ENCODE measurements at regions not wholly inside any gene's neighbourhood (a gene's known extent, or its start where the extent isn't known, plus 50 kb on each side); places are given as distances from the start of the nearest gene placed in this dataset.

- H3K36me3 Mint-ChIP-seq (ENCODE audit: insufficient read depth), result no peaks in the 10 kb centered on the region
- no peaks in the 10 kb centered on the region for H3K9me3 Mint-ChIP-seq
- DNase-seq (no peak), ATAC-seq (no peak)
- H3K4me1 Mint-ChIP-seq (ENCODE audit: low read depth), result no peaks in the 10 kb centered on the region
- no peak overlapping the region for H3K4me3 Mint-ChIP-seq
- peaks cover 30% of the 10 kb centered on the region for H3K27me3 Mint-ChIP-seq (ENCODE audit: low read depth)
These were observed 62.0 kb upstream of the MARCHF10 start for GRCh38 chr17:62870030-62870541.

GRCh38 chr17:62868723-62869122 is 60.6 kb upstream of the MARCHF10 start:
- Mint-ChIP-seq H3K36me3 (ENCODE audit: insufficient read depth) (no peaks in the 10 kb centered on the region), H3K4me3 (no peak overlapping the region), H3K27me3 (ENCODE audit: low read depth) (peaks cover 25% of the 10 kb centered on the region), H3K4me1 (ENCODE audit: low read depth) (no peaks in the 10 kb centered on the region), H3K9me3 (no peaks in the 10 kb centered on the region)
- ATAC-seq (no peak), DNase-seq (no peak)

GRCh38 chr17:62868008-62868407 is 59.9 kb upstream of the MARCHF10 start:
- DNase-seq, result no peak
- no peaks in the 10 kb centered on the region for H3K36me3 Mint-ChIP-seq (ENCODE audit: insufficient read depth)
- no peak for ATAC-seq
- H3K27me3 Mint-ChIP-seq (ENCODE audit: low read depth), result peaks cover 26% of the 10 kb centered on the region
- no peaks in the 10 kb centered on the region for H3K9me3 Mint-ChIP-seq
- H3K4me1 Mint-ChIP-seq (ENCODE audit: low read depth), result no peaks in the 10 kb centered on the region
- no peak overlapping the region for H3K4me3 Mint-ChIP-seq

- ATAC-seq (no peak), DNase-seq (no peak)
- H3K9me3 Mint-ChIP-seq, result no peaks in the 10 kb centered on the region
- peaks cover 26% of the 10 kb centered on the region for H3K27me3 Mint-ChIP-seq (ENCODE audit: low read depth)
- no peak overlapping the region for H3K4me3 Mint-ChIP-seq
- H3K4me1 Mint-ChIP-seq (ENCODE audit: low read depth), result no peaks in the 10 kb centered on the region
- no peaks in the 10 kb centered on the region for H3K36me3 Mint-ChIP-seq (ENCODE audit: insufficient read depth)
These were observed 59.2 kb upstream of the MARCHF10 start for GRCh38 chr17:62867303-62867702.

- Mint-ChIP-seq H3K27me3 (ENCODE audit: low read depth) (peaks cover 30% of the 10 kb centered on the region), H3K4me1 (ENCODE audit: low read depth) (no peaks in the 10 kb centered on the region), H3K4me3 (no peak overlapping the region), H3K9me3 (no peaks in the 10 kb centered on the region), H3K36me3 (ENCODE audit: insufficient read depth) (no peaks in the 10 kb centered on the region)
- no peak for ATAC-seq
- no peak for DNase-seq
These were observed 58.4 kb upstream of the MARCHF10 start for GRCh38 chr17:62866471-62866870.

- H3K9me3 Mint-ChIP-seq, result no peaks in the 10 kb centered on the region
- peaks cover 38% of the 10 kb centered on the region for H3K27me3 Mint-ChIP-seq (ENCODE audit: low read depth)
- no peaks in the 10 kb centered on the region for H3K36me3 Mint-ChIP-seq (ENCODE audit: insufficient read depth)
- H3K4me3 Mint-ChIP-seq, result no peak overlapping the region
- DNase-seq (no peak), ATAC-seq (no peak)
- H3K4me1 Mint-ChIP-seq (ENCODE audit: low read depth), result no peaks in the 10 kb centered on the region
These were observed 57.5 kb upstream of the MARCHF10 start for GRCh38 chr17:62865586-62865985.

GRCh38 chr17:62862251-62862650 is 54.1 kb upstream of the MARCHF10 start:
- Mint-ChIP-seq H3K4me3 (no peak overlapping the region), H3K4me1 (ENCODE audit: low read depth) (no peaks in the 10 kb centered on the region)
- no peak for ATAC-seq

GRCh38 chr17:62860962-62861873 is 53.1 kb upstream of the MARCHF10 start:
- Mint-ChIP-seq H3K36me3 (ENCODE audit: insufficient read depth) (no peaks in the 10 kb centered on the region), H3K9me3 (no peaks in the 10 kb centered on the region), H3K4me3 (no peak overlapping the region), H3K4me1 (ENCODE audit: low read depth) (no peaks in the 10 kb centered on the region), H3K27me3 (ENCODE audit: low read depth) (peaks cover 26% of the 10 kb centered on the region)
- no peak for DNase-seq
- ATAC-seq, result no peak

More at GRCh38 chr17:62862251-62862650, 54.1 kb upstream of the MARCHF10 start:
- H3K9me3 Mint-ChIP-seq, result no peaks in the 10 kb centered on the region
- peaks cover 33% of the 10 kb centered on the region for H3K27me3 Mint-ChIP-seq (ENCODE audit: low read depth)
- no peak for DNase-seq
- H3K36me3 Mint-ChIP-seq (ENCODE audit: insufficient read depth), result no peaks in the 10 kb centered on the region

- H3K4me1 Mint-ChIP-seq (ENCODE audit: low read depth), result no peaks in the 10 kb centered on the region
- H3K4me3 Mint-ChIP-seq, result no peak overlapping the region
- DNase-seq (no peak), ATAC-seq (no peak)
- peaks cover 32% of the 10 kb centered on the region for H3K27me3 Mint-ChIP-seq (ENCODE audit: low read depth)
- H3K36me3 Mint-ChIP-seq (ENCODE audit: insufficient read depth), result no peaks in the 10 kb centered on the region
- no peaks in the 10 kb centered on the region for H3K9me3 Mint-ChIP-seq
These were observed 51.0 kb upstream of the MARCHF10 start for GRCh38 chr17:62859146-62859545.

Data from activated T-cell treated with anti-CD3 and anti-CD28 coated beads, Interleukin-2, amount 50 U/mL, for 4 hours (primary cell).